Body of pancreas (tissue), 4 donors: ENCODE measurements at regions not wholly inside any gene's neighbourhood (a gene's known extent, or its start where the extent isn't known, plus 50 kb on each side); places are given as distances from the start of the nearest gene placed in this dataset.
"Not testable (repeated sequence)": the region's sequence is repeated elsewhere in the genome, so short reads cannot be mapped to it uniquely, and the experiment has no call there.

Experiments
- ATAC-seq: fragments of 150-250 bp; one replicate; pipeline ENCODE4 v1.9.1; 2016
- DNase-seq, 4 donors: peaks; one replicate each; pipeline ENCODE4 v3.0.0-alpha.2; 2019
- H3K27ac ChIP-seq, 4 donors: fragments of 200-600 bp; sonication (generic); 1 replicate in 3 of 4; 2 replicates in 1 of 4; pipeline versions ENCODE4 v1.5.1 to v1.6.1; 2016 to 2019; ENCODE audit warnings: mild to moderate bottlenecking in 1 of 4, mixed read lengths in 1 of 4, moderate library complexity in 1 of 4
- H3K27me3 ChIP-seq, 2 donors: fragments of 200-600 bp; sonication (generic); one replicate each; pipeline ENCODE4 v1.6.0; 2016; ENCODE audit warnings: mild to moderate bottlenecking in 1 of 2
- H3K36me3 ChIP-seq, 2 donors: fragments of 200-600 bp; sonication (generic); replicated peaks in 1 of 2; 2 replicates each; pipeline ENCODE4 v1.5.1; 2016; ENCODE audit warnings: low read depth in 2 of 2; ENCODE audit not compliant: insufficient read depth in 1 of 2
- H3K4me1 ChIP-seq: fragments of 200-600 bp; sonication (generic); one replicate; pipeline ENCODE4 v1.6.0; 2016
- H3K4me3 ChIP-seq, 2 donors: fragments of 200-600 bp; sonication (generic); 1 replicate in 1 of 2; 2 replicates in 1 of 2; pipeline ENCODE4 v1.5.1; 2016 to 2019
- H3K9me3 ChIP-seq, 3 donors: fragments of 200-600 bp; sonication (generic); 1 replicate in 2 of 3; 2 replicates in 1 of 3; pipeline ENCODE4 v1.5.1; 2016
- POLR2A ChIP-seq, 3 donors: fragments of 450-650 bp; IDR thresholded peaks; one replicate each; pipeline ENCODE4 v1.6.1; 2016; ENCODE audit warnings: antibody characterized with exemption in 3 of 3, mild to moderate bottlenecking in 2 of 3
- WGBS, 2 donors: methylation state at CpG; one replicate each; pipeline ENCODE4 v1.1.5; 2017; 5-methylcytosine and 5-hydroxymethylcytosine counted together
- intact Hi-C: fragments of 100-400 bp; cut with DNase I; formaldehyde crosslinking; loops from one replicate; pipeline ENCODE4 v1.15.1; 2023
- TF ChIP-seq, protein P1 (sequence below), 7 experiments: fragments of 450-650 bp in 4 of 7; fragments of 200-600 bp in 3 of 7; sonication (generic) in 3 of 7; IDR thresholded peaks; one replicate each; pipeline ENCODE4 v1.5.1; 2016 to 2019; ENCODE audit warnings: antibody characterized with exemption in 7 of 7

DNA sequence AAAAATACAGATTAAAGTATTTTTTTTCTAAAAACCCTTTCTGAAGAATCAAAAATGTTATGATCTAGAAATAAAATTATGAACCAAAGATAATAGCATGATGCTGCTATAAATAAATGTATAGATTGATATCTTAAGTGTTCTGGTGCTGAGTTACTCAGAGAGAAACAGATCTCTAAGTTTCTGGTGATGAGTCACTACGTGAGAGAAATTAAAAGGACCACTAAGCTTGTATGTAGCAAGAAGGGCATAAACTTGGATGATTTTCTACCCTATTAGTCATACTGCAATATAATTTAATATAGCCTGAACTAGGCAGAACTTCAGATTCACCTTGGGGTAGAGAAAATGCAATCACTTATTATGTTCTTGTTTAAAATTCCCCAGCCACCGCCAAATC, 514.8 kb downstream of the AMY1C start:
- no peaks in the 10 kb centered on the region for H3K36me3 ChIP-seq
- 39 to 48% methylated on average over 2 of the region's 2 CpGs for WGBS, 2 donors
- DNase-seq: no peak
- no peaks in the 10 kb centered on the region for H3K27me3 ChIP-seq
- intact Hi-C loops: no loop called here
- no peak for ATAC-seq
- TF ChIP-seq, protein P1, sequence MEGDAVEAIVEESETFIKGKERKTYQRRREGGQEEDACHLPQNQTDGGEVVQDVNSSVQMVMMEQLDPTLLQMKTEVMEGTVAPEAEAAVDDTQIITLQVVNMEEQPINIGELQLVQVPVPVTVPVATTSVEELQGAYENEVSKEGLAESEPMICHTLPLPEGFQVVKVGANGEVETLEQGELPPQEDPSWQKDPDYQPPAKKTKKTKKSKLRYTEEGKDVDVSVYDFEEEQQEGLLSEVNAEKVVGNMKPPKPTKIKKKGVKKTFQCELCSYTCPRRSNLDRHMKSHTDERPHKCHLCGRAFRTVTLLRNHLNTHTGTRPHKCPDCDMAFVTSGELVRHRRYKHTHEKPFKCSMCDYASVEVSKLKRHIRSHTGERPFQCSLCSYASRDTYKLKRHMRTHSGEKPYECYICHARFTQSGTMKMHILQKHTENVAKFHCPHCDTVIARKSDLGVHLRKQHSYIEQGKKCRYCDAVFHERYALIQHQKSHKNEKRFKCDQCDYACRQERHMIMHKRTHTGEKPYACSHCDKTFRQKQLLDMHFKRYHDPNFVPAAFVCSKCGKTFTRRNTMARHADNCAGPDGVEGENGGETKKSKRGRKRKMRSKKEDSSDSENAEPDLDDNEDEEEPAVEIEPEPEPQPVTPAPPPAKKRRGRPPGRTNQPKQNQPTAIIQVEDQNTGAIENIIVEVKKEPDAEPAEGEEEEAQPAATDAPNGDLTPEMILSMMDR (IDR thresholded peaks at IDR 0.05): no peak
- no peak for TF ChIP-seq POLR2A (IDR thresholded peaks at IDR 0.05)
- no peak overlapping the region for H3K27ac ChIP-seq
- no peak overlapping the region for H3K4me3 ChIP-seq
- H3K4me1 ChIP-seq: no peaks in the 10 kb centered on the region
- no peaks in the 10 kb centered on the region for H3K9me3 ChIP-seq

GRCh38 chr1:104265163-104265562, 515.5 kb downstream of the AMY1C start:
- DNase-seq (no peak), ATAC-seq (no peak)
- Histone ChIP-seq H3K36me3 (no peaks in the 10 kb centered on the region), H3K27me3 (no peaks in the 10 kb centered on the region), H3K9me3 (no peaks in the 10 kb centered on the region), H3K4me1 (no peaks in the 10 kb centered on the region), H3K27ac (no peak overlapping the region), H3K4me3 (no peak overlapping the region)
- 61 to 71% methylated on average over 4 of the region's 4 CpGs for WGBS, 2 donors
- no peak for TF ChIP-seq POLR2A (IDR thresholded peaks at IDR 0.05)
- TF ChIP-seq, protein P1 (IDR thresholded peaks at IDR 0.05): no peak
- intact Hi-C loops: no loop called here

GRCh38 chr1:104266612-104267011, 516.9 kb downstream of the AMY1C start:
- 18 to 36% methylated on average over 1 of the region's 1 CpG for WGBS, 2 donors
- TF ChIP-seq, protein P1 (IDR thresholded peaks at IDR 0.05): no peak
- TF ChIP-seq POLR2A (IDR thresholded peaks at IDR 0.05): no peak
- Histone ChIP-seq H3K4me1 (no peaks in the 10 kb centered on the region), H3K9me3 (no peaks in the 10 kb centered on the region), H3K4me3 (no peak overlapping the region), H3K27ac (no peak overlapping the region), H3K36me3 (no peaks in the 10 kb centered on the region), H3K27me3 (no peaks in the 10 kb centered on the region)
- DNase-seq (no peak), ATAC-seq (no peak)
- intact Hi-C loops: no loop called here

- ATAC-seq, H3K36me3 ChIP-seq, H3K27me3 ChIP-seq, intact Hi-C loops, DNase-seq, H3K27ac ChIP-seq, H3K4me3 ChIP-seq, H3K9me3 ChIP-seq, H3K4me1 ChIP-seq: not testable (repeated sequence)
- 74 to 77% methylated on average over 4 of the region's 4 CpGs for WGBS, 2 donors
Measured at GRCh38 chr1:104288322-104288721, 538.6 kb downstream of the AMY1C start.

DNA sequence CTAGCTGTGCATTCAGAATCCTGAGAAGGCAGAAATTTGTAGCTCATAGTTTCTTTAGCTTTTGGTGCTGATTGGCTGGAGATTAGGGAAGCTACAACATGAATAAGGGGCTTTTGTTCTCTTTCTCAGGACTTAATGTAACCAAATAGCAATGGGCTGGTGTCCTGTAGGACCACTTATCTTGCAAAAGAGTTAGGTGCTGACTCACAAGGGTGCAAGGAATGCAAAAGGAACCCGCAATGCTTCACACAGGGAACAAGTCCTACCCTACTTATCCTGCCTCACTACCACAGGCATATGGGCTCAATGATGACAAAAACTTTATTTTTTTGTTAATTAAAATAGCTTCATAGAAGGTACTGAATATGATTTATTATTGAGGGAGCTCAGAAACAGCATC, 541.5 kb downstream of the AMY1C start:
- TF ChIP-seq POLR2A (IDR thresholded peaks at IDR 0.05): no peak
- TF ChIP-seq, protein P1 (IDR thresholded peaks at IDR 0.05): no peak
- intact Hi-C loops: no loop called here
- no peak overlapping the region for H3K27ac ChIP-seq
- H3K36me3 ChIP-seq: no peaks in the 10 kb centered on the region
- WGBS, 2 donors: 0 to 40% methylated on average over 1 of the region's 1 CpG
- H3K27me3 ChIP-seq: no peaks in the 10 kb centered on the region
- DNase-seq (no peak), ATAC-seq (no peak)
- no peaks in the 10 kb centered on the region for H3K4me1 ChIP-seq
- no peak overlapping the region for H3K4me3 ChIP-seq
- H3K9me3 ChIP-seq: no peaks in the 10 kb centered on the region
